Activated T-helper 1 cell treated with anti-CD3 and anti-CD28 coated beads, Interleukin-2, amount 50 U/mL, for 16 hours (primary cell): ENCODE measurements at regions not wholly inside any gene's neighbourhood (a gene's known extent, or its start where the extent isn't known, plus 50 kb on each side); places are given as distances from the start of the nearest gene placed in this dataset.

Experiments used
- DNase-seq, 2 donors: peaks; one replicate each; pipeline ENCODE4 v3.0.0-alpha.2; 2020; ENCODE audit warnings: low read depth in 1 of 2, low spot score in 1 of 2

DNA sequence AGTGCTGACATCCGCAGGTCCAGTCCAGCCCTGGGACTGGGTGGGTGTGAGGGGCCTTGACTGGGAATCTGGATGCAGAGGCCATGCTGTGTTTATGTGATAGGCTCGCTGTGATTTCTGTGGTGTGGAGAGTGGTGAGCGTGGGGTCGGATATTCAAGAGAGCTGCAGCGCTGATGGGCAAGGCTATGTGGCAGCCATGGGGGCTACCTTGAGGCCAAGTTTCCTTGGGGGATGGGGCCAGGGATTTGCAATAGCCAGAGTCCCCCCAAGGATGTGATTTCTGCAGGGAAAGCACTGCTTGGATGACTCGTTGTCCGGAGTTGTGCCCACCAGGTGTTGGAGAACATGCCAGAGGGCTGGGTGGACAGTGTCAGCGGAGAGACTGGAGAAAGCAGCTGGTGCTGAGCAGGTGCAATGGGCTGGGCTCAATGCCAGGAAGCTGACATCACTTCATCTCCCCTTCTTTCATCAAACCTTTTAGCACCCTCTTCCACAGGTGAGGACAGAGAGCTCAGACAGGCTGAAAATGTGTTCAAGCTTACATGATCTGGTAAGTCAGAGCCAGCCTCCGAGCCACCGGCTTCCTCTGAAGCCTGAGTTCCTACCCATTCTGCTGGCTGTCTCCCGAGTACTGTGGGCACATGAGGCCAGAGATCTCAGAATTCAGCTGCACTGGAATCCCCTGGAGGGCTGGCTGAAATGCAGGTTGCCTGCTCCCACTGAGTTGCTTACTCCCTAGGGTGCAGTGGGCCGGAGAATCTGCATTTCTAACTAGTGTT, 132.9 kb downstream of the RHOU start:
- no peak for DNase-seq

DNA sequence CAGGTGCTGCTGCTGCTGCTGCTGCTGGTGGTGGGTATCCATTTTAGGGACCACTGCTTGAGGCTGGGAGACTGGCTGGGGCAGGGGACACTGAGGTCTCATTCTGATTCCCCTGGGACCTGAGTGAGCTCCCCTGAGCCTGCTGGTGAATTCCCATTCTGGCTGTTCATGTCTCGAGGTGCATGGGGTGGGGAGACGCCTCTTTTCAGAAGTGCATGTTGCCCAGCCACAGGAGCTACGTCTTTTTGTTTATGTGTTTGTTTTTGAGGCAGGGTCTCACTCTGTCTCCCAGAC, 133.4 kb downstream of the RHOU start:
- DNase-seq, result no peak

DNA sequence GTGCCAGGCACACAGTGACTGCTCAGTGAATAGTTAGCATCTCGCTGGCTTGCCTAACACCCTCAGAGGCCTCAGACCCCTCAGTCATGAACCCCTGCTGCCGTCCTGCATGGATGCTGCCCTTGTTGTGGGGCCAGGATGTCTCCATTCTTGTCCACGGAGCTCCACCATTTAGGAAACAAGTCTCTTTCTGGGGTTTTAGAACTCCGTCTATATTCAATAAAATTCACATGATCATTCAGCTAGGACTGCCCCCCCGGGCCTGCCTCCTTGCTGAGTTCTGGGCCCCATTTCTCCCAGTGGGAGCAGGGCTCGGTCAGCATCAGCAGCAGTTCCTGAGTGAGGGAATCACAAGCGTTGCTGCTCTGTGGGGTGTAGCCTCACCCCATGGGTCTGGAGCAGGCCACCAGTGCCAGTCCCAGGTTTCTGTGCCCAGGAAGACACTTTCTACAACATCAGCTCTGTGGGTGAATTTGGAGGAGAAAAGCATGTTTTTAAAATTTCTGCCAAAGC, 134.1 kb downstream of the RHOU start:
- no peak for DNase-seq

DNA sequence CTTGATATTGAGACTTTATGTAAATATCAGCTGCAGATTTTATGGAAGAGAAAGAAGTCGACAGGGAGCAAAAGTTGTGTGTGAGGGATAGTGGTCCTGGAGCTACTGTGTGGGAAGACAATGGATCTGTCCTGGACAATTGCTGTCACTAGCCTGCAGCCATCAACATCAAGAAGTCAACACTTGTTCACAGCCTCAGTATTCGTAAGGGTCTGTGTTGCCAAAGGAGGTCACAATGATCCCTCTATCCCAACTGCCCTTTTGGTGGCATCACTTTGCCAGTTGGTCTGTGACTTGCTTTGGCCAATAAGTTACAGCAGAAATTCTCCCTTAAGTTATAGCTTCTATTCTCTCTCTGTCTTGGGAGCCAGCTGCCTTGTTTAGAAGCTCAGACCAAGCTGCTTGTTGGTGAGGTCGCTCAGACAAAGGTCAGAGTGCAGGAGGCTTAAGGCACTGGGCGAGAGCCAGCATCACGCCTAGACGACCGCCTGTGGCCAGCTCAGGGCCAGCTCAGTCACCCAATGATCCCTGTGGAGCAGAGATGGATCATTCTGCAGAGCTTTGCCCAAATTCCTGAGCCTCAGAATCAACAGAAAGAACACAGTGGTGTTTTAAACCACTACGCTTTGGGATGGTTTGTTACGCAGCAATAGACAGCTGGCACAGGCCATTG, 134.9 kb downstream of the RHOU start:
- DNase-seq, result no peak

DNA sequence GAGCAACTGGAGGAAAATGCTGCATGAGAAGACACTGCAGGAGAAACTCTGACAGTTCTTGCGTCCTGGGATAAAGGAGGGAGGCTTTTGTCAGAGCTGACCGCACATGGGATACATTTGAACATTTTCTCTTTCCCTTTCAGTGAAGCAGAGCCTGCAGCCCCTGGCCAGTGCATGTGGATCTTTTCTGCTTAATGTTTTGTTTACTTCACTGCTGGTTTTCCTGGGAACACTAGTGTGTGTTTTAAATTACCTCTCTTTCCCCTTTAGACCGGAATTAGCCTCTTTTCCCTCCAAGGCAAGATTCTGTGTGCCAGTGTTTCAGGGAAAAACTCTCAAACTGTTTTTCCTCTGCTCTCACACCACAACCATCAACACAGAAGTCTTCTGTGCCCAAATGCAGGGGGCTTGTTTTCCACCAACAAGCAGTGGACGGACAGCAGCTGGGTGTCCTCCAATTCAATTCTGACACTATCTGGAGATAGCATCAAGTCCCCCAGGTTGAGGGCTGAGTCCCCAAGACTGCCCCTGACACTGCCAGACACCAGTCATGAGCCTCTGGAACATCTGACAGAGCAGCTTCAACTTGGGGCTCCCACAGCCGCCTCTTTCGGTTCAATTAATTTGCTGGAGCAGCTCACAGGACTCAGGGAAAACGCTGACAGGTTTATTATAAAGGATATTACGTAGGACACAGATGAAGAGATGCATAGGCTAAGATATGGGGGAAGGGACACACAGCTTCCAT, 136.2 kb downstream of the RHOU start:
- no peak for DNase-seq

DNA sequence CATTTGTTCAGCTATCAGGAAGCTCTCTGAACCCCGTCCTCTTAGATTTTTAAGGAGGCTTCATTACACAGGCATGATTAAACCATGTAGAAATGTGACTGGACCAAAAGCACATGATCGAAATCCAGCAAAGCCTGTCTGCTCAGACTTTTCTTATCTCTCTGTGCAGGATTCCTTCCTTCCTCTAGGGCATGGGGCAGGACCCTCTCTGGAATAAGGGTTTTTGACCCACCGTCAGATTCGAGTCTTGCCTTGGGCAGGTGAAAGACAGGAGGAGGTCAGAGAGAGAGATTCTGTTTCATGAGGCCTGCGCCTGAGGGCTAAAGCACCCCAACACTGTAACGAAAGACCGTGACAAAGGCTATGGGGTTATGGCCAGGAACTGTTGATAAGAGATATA, 136.8 kb downstream of the RHOU start:
- DNase-seq, result no peak

DNA sequence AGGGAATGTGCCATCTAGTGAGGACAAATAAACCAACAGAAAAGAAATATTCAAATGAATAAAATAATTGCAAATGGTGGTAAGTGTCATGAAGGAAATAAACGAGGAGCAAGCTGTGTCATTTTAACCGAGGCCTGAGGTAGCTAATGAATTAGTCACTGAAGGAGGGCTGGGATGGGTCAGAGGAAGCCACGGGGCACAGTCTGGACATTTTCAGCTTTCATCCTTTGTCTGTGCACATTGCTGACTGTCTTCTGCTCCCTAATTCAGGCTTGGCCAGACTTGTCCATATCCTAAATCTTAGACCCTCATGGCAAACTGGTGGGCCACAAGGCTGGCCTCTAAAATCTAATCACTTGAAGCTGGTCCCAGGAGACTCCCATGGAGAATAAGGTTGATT, 138.4 kb downstream of the RHOU start:
- no peak for DNase-seq

DNA sequence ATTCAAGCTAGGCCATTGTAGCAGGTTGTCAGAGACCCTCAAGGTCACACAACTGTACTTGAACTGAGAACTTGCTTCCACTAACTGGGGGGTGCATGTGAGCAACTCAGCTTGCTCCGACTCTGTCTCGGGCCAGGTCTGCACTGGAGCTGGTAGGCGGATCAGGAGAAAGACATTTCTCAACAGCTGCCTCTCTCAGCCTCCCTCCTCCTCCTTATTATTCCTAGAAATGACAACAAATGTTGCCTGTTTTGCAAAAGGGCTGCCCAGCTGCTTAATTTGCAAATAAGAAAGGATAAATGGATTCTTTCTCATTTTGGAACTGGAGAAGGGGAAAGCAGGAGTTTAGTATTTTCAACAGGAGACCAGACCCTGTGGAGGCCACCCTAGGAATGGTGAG, 140.5 kb downstream of the RHOU start:
- DNase-seq, result no peak

DNA sequence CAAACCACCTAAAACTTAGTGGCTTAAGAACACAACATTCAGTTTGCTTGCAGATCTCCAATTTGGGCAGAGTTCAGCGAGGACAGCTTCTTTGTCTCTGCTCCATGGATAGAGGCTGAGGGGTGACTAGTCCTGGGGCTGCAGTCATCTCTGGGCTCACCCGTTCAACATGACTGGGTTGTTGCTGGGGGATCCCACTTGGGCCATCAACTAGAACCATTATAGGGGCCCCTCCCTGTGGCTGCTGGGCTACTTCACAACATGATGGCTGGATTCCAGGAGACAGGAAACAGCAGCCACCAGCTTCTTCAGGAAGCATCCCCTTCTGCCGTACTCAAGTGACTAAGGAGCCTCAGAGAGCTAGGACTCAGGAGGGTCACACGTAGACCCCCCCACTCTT, 140.9 kb downstream of the RHOU start:
- no peak for DNase-seq

DNA sequence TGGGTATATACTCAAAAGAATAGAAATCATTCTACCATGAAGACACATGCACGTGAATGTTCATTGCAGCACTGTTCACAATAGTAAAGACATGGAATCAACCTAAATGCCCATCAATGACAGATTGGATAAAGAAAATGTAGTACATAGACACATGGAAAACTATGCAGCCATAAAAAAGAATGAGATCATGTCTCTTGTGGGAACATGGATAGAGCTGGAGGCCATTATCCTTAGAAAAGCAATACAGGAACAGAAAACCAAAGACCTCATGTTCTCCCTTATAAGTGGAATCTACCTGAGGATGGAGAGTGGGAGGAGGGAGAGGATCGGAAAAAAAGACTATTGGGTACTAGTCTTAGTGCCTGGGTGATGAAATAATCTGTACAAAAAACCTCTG, 143.9 kb downstream of the RHOU start:
- DNase-seq, result no peak

DNA sequence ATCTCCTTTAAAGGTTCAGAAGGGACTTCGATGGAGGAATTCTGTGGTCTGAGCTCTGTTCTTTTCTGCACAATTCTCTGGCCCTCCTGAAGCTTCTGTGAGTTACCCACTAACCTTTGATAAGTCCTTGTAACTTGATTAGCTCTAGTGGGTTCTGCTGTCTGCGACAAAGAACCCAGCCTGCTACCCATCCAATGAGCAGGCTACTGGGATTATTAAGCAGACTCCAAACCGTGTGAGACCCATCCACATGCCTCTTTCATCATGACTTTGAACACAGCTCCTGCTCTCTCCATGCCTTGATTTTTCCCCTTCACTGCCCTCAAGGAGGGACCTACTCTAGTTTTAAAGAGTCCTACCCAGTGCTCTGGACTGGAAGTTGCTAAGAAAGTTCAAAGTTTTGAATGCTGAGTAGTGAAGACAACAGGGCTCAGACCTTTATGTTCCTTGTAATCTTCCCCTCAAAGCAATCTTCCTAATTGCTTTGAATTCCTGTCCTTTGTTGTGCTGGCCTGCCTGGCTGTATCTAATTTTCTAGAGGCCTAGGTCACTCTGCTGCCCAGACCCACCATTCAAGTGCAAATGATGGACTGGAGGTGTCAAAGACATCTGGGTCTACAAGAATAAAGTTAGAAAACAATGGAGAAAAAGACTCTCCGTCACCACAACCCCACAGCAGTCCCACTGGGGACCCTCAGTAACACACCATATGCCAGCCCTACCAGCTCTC, 146.9 kb downstream of the RHOU start:
- no peak for DNase-seq

DNA sequence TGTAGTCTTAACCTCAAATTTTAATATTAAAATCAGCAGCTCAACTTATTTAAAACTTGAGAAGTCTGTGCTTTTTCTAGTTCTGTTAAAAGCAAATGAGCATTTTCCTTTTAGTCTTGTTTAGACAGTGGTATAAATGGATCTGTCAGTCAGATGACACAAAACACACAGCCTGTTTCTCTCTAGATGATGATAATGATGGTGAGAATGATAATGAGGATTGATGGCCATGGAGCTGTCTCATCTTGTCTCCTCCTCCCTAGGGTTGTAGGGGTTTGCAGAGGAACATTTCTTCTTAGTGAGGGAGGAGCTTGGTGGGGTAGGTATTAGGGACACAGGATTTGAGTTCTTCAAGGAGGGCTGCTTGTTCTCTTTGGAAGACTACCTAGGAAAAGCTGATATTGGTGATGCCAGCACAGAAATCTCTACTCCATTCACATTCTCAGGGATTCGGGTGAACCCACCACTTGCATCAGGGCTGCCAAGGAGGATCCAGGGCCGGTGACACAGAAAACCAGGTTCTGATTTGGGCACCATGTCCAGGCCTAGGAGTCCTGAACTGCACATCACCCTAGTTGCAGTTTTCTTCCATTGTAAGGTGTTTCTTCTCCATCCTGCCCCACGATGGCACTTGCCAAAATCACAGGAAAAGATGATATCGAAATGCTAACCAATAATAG, 147.6 kb downstream of the RHOU start:
- DNase-seq, result no peak

DNA sequence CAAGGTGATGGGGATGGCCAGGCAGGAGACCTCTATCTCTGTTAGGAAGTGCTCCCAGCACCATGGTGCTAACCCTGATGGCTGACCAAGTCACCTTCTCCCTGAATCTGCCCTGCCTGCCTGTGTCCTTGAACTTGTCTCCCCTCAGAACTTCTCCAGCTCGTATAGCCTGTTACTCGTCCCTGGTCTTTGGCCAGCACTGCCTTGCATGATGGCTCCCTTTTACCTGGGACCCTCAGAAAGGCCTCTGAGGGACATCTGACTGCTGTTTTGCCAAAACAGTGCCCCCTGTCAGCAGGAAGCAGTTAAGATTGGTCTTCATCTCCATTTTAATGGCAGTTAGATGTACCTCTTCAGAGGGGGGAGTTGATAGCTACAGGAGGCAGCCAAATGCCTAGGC, 148.3 kb downstream of the RHOU start:
- DNase-seq, result no peak

DNA sequence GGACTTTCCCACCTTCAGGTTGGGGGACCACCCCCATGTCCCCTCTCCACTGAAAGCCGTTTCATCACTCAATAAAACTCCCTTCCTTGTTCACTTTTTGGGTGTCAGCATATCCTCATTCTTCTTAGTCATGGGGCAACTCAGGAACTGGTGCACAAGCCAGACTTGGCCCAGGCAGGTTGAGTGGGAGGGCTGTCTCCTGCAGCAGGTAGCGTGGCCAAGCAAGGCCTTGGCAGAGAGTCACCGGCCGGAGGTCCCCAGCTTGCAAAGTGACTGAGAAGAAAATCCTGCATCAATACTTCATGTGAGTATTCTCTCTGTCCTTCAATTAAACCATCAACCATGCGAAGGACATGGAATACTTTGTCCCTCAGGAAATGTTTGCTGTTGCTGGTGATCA, 148.9 kb downstream of the RHOU start:
- no peak for DNase-seq

DNA sequence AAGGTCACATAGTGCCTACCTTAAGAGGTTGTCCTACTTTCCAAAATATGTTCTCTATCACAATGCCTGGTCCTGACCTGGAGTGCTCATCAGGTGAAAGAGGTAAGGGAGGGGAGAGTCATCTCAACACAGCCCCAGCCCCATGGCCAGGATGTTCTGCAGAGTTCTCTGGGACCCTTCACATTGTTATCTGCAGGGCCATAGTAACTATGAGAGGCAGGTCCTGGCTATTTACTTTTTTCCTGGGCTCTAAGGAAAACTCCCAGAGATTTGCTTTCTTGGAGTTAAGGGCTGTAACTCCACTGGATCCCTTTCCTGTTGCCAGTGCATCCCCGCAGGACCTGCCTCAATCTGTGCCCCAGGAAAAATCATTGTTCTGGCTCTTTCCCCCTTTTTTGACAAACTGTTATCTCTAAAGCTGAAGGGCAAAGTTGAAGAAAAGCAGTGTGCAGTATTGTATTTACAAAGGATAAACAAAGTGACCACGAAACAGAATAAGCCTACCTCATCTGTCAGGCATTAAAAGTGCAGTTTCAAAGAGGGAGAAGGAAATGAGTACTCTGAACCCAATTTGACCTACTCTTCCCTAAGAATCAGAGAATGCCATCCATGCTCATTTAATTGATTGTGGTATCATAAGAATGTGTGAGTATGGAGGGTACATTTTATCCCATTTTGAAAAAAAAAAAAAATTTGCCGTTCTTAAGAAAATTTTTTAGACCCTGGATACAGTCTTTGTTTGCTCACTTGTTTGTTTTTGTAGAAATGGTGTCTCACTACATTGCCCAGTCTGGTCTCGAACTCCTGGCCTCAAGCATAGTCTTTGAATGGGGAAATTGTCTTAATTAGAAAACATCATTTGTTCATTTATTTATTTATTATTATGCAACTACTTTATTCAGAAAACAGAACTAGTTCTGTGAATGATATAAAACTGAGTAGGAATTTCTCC, 149.6 kb downstream of the RHOU start:
- no peak for DNase-seq

DNA sequence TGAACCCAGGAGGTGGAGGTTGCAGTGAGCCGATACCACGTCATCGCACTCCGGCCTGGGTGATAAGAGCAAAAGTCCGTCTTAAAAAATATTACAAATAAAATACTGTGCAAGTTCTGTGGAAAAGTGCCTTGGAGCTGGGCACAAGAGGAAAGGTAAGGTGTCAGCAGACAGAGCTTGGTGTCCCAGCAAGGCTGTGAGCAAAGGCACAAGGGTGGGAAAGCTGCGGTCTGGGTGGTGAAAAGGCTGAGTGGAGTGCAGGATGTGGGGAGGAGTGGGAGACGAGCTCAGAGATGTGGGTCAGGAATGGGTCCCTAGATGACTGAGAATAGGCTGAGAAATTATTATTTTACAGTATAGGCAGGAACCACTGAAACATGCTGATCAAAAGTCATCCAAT, 150.6 kb downstream of the RHOU start:
- no peak for DNase-seq

DNA sequence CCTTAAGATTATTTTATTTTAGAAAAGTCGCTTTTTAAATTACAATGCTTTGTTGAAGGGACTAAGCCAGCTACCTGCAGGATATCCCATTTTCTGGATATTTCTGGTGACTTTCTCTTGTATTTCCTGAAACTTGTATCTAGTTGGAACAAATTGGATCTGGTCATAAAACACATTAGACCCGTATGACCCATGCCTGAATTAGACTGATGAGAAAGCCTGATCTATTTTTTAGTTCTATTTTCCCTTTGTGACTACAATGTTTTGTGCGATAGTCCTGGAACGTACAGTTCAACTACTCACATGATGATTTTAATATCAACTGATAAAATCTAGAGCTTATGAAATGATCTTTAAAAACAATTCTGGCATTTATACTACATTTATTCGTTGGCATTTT, 151.8 kb downstream of the RHOU start:
- no peak for DNase-seq

DNA sequence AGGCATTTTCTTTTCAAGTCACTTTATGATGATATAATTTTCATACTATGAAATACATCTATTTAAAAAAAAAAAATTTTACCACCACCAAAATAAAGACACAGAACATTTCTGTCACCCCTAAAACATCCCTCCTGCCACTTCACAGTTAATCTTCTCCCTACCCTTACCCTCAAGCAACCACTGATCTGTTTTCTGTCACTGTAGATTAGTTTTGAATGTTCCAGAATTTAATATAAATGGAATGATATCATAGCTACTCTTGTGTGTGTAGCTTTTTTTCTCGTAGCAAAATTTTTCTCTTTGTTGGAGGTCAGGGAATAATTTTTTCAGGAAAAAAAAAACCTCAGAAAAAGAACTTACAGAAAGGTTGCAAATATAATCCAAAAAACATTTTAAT, 152.7 kb downstream of the RHOU start:
- no peak for DNase-seq

DNA sequence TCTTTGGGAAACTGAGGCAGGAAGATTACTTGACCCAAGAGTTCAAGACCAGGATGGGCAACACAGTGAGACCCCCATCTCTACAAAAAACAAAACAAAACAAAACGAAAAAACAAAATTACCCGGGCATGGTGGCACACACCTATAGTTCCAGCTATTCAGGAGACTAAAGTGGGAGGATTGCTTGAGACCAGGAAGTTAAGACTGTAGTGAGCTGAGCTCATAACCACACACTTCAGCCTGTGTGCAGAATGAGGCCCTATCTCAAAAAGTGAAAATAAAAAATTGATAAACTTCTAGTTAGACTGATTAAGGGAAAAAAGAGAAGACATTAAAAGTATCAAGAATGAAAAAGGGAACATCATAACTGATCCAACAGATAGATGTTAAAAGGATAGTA, 154.0 kb downstream of the RHOU start:
- DNase-seq, result no peak
